Ascending aorta (tissue), 2 donors: ENCODE measurements at regions not wholly inside any gene's neighbourhood (a gene's known extent, or its start where the extent isn't known, plus 50 kb on each side); places are given as distances from the start of the nearest gene placed in this dataset.

Experiments used
- DNase-seq, 2 donors: peaks; one replicate each; pipeline ENCODE4 v3.0.0-alpha.2; 2019; ENCODE audit warnings: low spot score in 2 of 2
- H3K27ac ChIP-seq, 2 donors: fragments of 200-600 bp; sonication (generic); one replicate each; pipeline ENCODE4 v1.5.1; 2016 to 2017; ENCODE audit warnings: mild to moderate bottlenecking in 1 of 2
- H3K27me3 ChIP-seq: fragments of 200-600 bp; sonication (generic); one replicate; pipeline ENCODE4 v1.5.1; 2017
- H3K36me3 ChIP-seq, 2 donors: fragments of 200-600 bp; sonication (generic); one replicate each; pipeline ENCODE4 v1.5.1; 2016
- H3K4me1 ChIP-seq, 2 donors: fragments of 200-600 bp; sonication (generic); one replicate each; pipeline ENCODE4 v1.5.1; 2016 to 2017; ENCODE audit warnings: mild to moderate bottlenecking in 1 of 2
- H3K4me3 ChIP-seq, 2 donors: fragments of 200-600 bp; sonication (generic); one replicate each; pipeline ENCODE4 v1.5.1; 2016 to 2017; ENCODE audit warnings: mild to moderate bottlenecking in 1 of 2
- H3K9me3 ChIP-seq, 2 donors: fragments of 200-600 bp; sonication (generic); one replicate each; pipeline ENCODE4 v1.5.1; 2016
- CTCF ChIP-seq, 3 experiments: fragments of 200-600 bp in 2 of 3; fragments of 450-650 bp in 1 of 3; sonication (generic) in 2 of 3; IDR thresholded peaks; one replicate each; pipeline ENCODE4 v1.5.1; 2016 to 2019; ENCODE audit warnings: antibody characterized with exemption in 3 of 3, mild to moderate bottlenecking in 1 of 3, moderate library complexity in 1 of 3
- intact Hi-C: fragments of 100-400 bp; cut with DNase I; formaldehyde crosslinking; loops from one replicate; pipeline ENCODE4 v1.15.1; 2023

- peaks cover 0 to 21% of the 10 kb centered on the region in 2 donors for H3K4me1 ChIP-seq
- H3K27me3 ChIP-seq, result no peaks in the 10 kb centered on the region
- TF ChIP-seq CTCF (IDR thresholded peaks at IDR 0.05), result no peak
- H3K27ac ChIP-seq, result peak overlapping the region in 1 of 2 donors; percentile 34
- no peak for DNase-seq
- H3K36me3 ChIP-seq, result peaks cover 0 to 10% of the 10 kb centered on the region in 2 donors
- H3K9me3 ChIP-seq, result no peaks in the 10 kb centered on the region
- H3K4me3 ChIP-seq, result no peak overlapping the region
- intact Hi-C loops, result no loop called here
These were observed 265.6 kb upstream of the RGS6 start for GRCh38 chr14:71666571-71667145.

DNA sequence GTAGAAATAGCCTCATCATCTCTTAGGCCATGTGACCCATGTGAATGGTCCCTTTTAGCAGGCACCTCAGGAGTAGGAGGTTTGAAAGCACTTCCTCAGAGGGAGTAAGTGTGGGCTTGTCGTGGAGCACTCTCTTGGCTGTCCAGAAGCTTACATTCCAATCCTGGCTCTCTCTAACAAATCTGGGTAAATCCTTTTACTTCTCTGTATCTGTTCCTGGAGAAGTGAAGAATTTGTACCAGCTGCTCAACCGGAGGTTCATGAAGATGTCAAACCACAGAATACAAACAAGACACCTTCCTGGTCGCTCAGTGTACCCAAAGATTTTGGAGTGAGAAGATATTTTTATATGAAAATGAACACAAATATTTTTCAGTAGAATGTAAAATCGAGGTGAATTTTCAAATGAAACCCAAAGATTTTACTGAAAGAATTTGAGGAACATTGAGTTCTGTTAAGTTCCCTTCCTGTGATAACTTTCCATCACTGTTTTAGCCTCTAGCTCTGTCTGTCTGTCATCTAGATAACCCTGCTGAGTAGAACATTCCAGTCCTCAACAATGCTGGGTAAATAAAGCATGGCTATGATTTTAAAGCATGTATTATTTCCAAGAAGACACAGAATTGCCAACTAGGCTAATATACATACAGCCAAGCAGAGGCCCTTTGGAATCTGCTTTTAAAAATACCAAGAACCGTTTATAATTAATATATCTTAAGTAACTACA, 263.9 kb upstream of the RGS6 start:
- TF ChIP-seq CTCF (IDR thresholded peaks at IDR 0.05), result no peak
- Histone ChIP-seq H3K27me3 (no peaks in the 10 kb centered on the region), H3K27ac (peak overlapping the region; percentile 61 to 80), H3K9me3 (no peaks in the 10 kb centered on the region), H3K36me3 (peaks cover 3 to 16% of the 10 kb centered on the region in 2 donors), H3K4me1 (peaks cover 0 to 21% of the 10 kb centered on the region in 2 donors), H3K4me3 (no peak overlapping the region)
- intact Hi-C loops, result no loop called here
- DNase-seq, result no peak

GRCh38 chr14:71672596-71672995, 259.6 kb upstream of the RGS6 start:
- no peaks in the 10 kb centered on the region for H3K9me3 ChIP-seq
- H3K27me3 ChIP-seq, result no peaks in the 10 kb centered on the region
- intact Hi-C loops, result no loop called here
- H3K36me3 ChIP-seq, result peaks cover 6 to 30% of the 10 kb centered on the region in 2 donors
- H3K27ac ChIP-seq, result no peak overlapping the region
- H3K4me1 ChIP-seq, result peaks cover 0 to 19% of the 10 kb centered on the region in 2 donors
- TF ChIP-seq CTCF (IDR thresholded peaks at IDR 0.05), result no peak
- no peak for DNase-seq
- no peak overlapping the region for H3K4me3 ChIP-seq

DNA sequence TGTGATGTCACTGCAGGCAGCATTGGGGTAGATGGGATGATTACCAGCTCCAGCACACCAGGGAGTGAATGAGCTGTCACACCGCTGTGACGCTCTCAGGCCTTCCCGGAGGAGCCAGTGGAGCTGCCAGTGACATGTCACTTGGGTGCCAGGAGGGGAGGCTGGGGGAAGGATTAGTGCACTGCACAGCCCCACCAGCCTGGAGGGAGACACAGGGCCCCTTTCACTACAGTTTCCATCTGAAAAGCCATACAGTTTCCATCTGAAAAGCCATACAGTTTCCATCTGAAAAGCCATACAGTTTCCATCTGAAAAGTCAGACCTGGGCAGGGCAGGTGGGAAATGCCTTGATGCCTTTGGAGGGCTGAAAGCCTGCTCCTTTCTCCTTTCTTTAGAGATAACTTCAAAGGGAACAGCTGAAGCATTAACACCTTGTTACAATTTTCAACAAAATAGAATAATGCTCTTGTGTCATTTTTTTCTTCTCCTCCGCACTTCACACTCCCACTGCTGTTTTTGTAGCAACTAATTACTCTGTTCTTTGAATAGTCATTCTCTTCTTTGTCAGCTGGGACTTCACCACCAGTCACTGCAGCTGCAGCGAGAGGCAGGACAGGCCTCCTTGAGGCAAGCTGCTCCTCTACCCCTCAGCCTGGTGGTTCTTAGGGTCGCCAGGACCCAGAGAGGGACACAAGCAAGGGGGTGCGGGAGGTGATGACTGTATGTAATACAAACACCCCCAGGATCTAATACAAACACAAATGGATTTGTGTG, 256.9 kb upstream of the RGS6 start:
- TF ChIP-seq CTCF (IDR thresholded peaks at IDR 0.05), result no peak
- no peaks in the 10 kb centered on the region for H3K9me3 ChIP-seq
- H3K36me3 ChIP-seq, result peaks cover 6 to 30% of the 10 kb centered on the region in 2 donors
- DNase-seq, result no peak
- H3K4me1 ChIP-seq, result peaks cover 0 to under 1% of the 10 kb centered on the region in 2 donors
- no peak overlapping the region for H3K27ac ChIP-seq
- H3K27me3 ChIP-seq, result no peaks in the 10 kb centered on the region
- no peak overlapping the region for H3K4me3 ChIP-seq
- intact Hi-C loops, result no loop called here

DNA sequence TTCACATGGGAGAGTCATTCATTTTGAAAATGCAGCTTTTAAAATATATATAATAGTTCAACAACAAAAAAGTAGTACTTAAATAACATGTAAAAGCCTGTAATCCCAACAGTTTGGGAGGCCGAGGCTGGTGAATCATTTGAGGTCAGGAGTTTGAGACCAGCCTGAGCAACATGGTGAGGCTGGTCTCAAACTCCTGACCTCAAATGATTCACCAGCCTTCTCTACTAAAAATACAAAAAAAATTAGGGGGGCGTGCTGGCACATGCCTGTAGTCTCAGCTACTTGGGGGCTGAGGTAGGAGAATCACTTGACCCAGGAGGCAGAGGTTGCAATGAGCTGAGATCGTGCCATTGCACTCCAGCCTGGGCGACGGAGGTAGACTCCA, 256.3 kb upstream of the RGS6 start:
- H3K9me3 ChIP-seq, result no peaks in the 10 kb centered on the region

More for the DNA sequence above, 256.3 kb upstream of the RGS6 start:
- no peak for TF ChIP-seq CTCF (IDR thresholded peaks at IDR 0.05)
- Histone ChIP-seq H3K36me3 (peaks cover 6 to 30% of the 10 kb centered on the region in 2 donors), H3K27ac (no peak overlapping the region), H3K4me3 (no peak overlapping the region), H3K27me3 (no peaks in the 10 kb centered on the region), H3K4me1 (no peaks in the 10 kb centered on the region)
- intact Hi-C loops, result no loop called here
- DNase-seq, result no peak
